ENCODE measurements at regions not wholly inside any gene's neighbourhood (a gene's known extent, or its start where the extent isn't known, plus 50 kb on each side); places are given as distances from the start of the nearest gene placed in this dataset.
"Not testable (repeated sequence)": the region's sequence is repeated elsewhere in the genome, so short reads cannot be mapped to it uniquely, and the experiment has no call there.

DNA sequence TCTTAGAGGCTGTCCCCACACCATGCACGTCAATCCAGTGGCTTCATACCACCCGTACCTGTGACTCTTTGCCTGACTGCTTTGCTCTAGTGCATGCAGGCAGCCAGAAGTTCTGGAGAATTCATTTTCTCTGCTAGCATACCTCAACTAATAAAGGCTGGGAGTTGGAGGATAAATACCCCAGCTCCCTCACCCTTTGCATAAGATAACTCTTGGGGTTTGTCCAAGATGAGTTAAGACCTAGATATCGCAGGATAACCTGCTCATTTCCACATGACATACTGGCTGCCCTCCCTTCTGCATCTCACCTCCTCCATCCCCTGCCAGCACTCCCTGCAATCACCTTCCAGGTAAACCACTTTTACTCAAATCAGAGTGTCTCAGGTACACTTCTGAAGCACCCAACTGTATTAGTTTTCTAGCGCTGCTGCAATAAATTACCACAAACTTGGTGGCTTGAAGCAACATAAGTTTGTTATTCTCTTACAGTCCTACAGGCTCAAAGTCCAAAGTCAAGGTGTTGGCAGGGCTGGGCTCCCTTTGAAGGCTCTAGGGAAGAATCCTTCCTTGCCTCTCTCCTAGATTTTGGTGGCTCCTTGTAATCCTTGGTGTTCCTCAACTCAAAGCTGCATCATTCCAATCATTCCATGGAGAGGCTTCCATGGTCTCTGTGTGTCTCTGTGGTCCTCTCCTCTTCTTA lies 146.8 kb downstream of the CRLF3 start (continued):
- TF ChIP-seq, protein P1, sequence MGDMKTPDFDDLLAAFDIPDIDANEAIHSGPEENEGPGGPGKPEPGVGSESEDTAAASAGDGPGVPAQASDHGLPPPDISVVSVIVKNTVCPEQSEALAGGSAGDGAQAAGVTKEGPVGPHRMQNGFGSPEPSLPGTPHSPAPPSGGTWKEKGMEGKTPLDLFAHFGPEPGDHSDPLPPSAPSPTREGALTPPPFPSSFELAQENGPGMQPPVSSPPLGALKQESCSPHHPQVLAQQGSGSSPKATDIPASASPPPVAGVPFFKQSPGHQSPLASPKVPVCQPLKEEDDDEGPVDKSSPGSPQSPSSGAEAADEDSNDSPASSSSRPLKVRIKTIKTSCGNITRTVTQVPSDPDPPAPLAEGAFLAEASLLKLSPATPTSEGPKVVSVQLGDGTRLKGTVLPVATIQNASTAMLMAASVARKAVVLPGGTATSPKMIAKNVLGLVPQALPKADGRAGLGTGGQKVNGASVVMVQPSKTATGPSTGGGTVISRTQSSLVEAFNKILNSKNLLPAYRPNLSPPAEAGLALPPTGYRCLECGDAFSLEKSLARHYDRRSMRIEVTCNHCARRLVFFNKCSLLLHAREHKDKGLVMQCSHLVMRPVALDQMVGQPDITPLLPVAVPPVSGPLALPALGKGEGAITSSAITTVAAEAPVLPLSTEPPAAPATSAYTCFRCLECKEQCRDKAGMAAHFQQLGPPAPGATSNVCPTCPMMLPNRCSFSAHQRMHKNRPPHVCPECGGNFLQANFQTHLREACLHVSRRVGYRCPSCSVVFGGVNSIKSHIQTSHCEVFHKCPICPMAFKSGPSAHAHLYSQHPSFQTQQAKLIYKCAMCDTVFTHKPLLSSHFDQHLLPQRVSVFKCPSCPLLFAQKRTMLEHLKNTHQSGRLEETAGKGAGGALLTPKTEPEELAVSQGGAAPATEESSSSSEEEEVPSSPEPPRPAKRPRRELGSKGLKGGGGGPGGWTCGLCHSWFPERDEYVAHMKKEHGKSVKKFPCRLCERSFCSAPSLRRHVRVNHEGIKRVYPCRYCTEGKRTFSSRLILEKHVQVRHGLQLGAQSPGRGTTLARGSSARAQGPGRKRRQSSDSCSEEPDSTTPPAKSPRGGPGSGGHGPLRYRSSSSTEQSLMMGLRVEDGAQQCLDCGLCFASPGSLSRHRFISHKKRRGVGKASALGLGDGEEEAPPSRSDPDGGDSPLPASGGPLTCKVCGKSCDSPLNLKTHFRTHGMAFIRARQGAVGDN (IDR thresholded peaks at IDR 0.05), result no peak
- no peak for TF ChIP-seq TBL1XR1 (IDR thresholded peaks at IDR 0.05; ENCODE audit: low read depth, low read length)
- no peak for TF ChIP-seq BCL11A (IDR thresholded peaks at IDR 0.05; ENCODE audit: low read depth, low read length)
- TF ChIP-seq, protein P2, sequence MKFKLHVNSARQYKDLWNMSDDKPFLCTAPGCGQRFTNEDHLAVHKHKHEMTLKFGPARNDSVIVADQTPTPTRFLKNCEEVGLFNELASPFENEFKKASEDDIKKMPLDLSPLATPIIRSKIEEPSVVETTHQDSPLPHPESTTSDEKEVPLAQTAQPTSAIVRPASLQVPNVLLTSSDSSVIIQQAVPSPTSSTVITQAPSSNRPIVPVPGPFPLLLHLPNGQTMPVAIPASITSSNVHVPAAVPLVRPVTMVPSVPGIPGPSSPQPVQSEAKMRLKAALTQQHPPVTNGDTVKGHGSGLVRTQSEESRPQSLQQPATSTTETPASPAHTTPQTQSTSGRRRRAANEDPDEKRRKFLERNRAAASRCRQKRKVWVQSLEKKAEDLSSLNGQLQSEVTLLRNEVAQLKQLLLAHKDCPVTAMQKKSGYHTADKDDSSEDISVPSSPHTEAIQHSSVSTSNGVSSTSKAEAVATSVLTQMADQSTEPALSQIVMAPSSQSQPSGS (IDR thresholded peaks at IDR 0.05; ENCODE audit: low read length), result no peak
- no peak for TF ChIP-seq EP300 (IDR thresholded peaks at IDR 0.05; ENCODE audit: borderline replicate concordance in 1 of 2, control insufficient read depth in 1 of 2, low read depth in 2 of 2, low read length in 2 of 2)
- TF ChIP-seq TARDBP (IDR thresholded peaks at IDR 0.05; ENCODE audit: borderline replicate concordance), result no peak

DNA sequence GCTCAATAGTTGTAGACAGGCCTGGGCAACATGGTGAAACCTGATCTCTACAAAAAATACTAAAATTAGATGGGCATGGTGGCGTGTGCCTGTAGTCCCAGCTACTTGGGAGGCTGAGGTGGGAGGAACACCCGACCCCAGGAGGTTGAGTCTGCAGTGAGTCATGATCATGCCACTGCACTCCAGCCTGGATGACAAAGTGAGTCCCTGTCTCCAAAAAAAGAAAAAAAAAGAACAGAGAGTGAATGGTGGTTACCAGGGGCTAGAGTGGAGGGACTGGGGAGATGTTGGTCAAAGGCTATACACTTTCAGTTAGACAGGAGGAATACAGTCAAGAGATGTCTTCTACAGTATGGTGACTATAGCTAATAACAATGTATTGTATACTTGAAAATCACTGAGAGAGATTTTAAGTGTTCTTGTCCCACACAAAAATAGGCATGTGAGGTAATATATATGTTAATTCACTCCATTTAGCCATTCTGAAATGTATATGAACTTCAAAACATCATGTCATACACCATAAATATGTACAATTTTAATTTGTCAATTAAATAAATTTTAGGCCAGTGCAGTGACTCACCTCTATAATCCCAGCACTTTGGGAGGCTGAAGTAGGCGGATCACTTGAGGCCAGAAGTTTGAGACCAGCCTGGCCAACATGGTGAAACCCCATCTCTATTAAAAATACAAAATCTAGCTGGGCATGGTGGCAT lies 148.6 kb downstream of the CRLF3 start:
- FAIRE-seq, CTCF ChIA-PET: not testable (repeated sequence)

DNA sequence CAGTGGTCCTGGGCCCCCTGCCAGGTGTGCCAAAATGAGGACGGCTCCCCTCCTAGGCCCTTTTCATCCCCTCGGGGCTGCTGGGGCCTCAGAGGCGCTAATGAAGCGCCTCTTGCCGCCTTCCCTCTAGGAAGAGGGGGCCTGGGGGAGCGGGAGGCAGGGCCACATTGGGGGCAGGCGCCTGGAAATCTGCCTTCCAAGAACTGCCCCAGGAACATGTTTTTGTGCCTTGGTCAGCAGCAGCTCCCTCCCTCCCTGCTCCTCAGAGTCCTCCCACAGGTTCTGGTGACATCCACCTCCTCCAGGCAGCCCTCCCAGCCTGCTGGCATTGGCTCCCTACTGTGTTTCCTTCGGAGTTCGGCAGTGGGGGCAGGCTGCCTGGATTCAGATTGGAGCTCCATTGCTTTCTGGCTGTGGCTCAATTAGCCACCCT lies 155.3 kb downstream of the CRLF3 start:
- in situ Hi-C loops (cut with MboI); H3K36me3 ChIP-seq (ENCODE audit: control insufficient read depth in 2 of 2, insufficient read depth in 2 of 2, low read length in 1 of 2); SMC1A ChIA-PET (ENCODE audit: uncharacterized antibody, unreplicated experiment); H3K9me3 ChIP-seq (replicated peaks; ENCODE audit: control insufficient read depth, insufficient read depth, low read length); DNase-seq (ENCODE audit: low read depth, low spot score); H3K79me2 ChIP-seq (ENCODE audit: control insufficient read depth, insufficient read depth, low read length); H3K4me1 ChIP-seq (ENCODE audit: control insufficient read depth, insufficient read depth, low read length); H3K27ac ChIP-seq (ENCODE audit: control insufficient read depth, insufficient read depth); BruUV-seq (replicated peaks); RAD21 ChIA-PET (ENCODE audit: unreplicated experiment); FAIRE-seq; ATAC-seq; POLR2A ChIA-PET; H3K9ac ChIP-seq (ENCODE audit: control insufficient read depth, insufficient read depth, low read length); H4K20me1 ChIP-seq (ENCODE audit: control insufficient read depth, insufficient read depth); H3K4me3 ChIP-seq; CTCF ChIA-PET; intact Hi-C loops (cut with micrococcal nuclease; ENCODE audit: unreplicated experiment); H3K27me3 ChIP-seq (replicated peaks in 1 of 2; ENCODE audit: control insufficient read depth in 2 of 2, insufficient read depth in 2 of 2, low read length in 1 of 2); H3K4me2 ChIP-seq (ENCODE audit: control insufficient read depth, insufficient read depth); H2AFZ ChIP-seq (ENCODE audit: control insufficient read depth, low read depth, low read length): not testable (repeated sequence)
- WGBS (ENCODE audit: insufficient coverage, insufficient replicate concordance, low lambda C conversion rate, missing lambda C conversion rate), result 56% methylated on average over 4 of the region's 9 CpGs

More for the DNA sequence above, 148.6 kb downstream of the CRLF3 start:
- H3K9me3 ChIP-seq (replicated peaks; ENCODE audit: control insufficient read depth, insufficient read depth, low read length); H3K4me1 ChIP-seq (ENCODE audit: control insufficient read depth, insufficient read depth, low read length); RAD21 ChIA-PET (ENCODE audit: unreplicated experiment); H3K79me2 ChIP-seq (ENCODE audit: control insufficient read depth, insufficient read depth, low read length); H3K27ac ChIP-seq (ENCODE audit: control insufficient read depth, insufficient read depth); H3K4me3 ChIP-seq; H4K20me1 ChIP-seq (ENCODE audit: control insufficient read depth, insufficient read depth); in situ Hi-C loops (cut with MboI); H3K27me3 ChIP-seq (replicated peaks in 1 of 2; ENCODE audit: control insufficient read depth in 2 of 2, insufficient read depth in 2 of 2, low read length in 1 of 2); POLR2A ChIA-PET; ATAC-seq; BruUV-seq (replicated peaks); H3K36me3 ChIP-seq (ENCODE audit: control insufficient read depth in 2 of 2, insufficient read depth in 2 of 2, low read length in 1 of 2); DNase-seq (ENCODE audit: low read depth, low spot score); intact Hi-C loops (cut with micrococcal nuclease; ENCODE audit: unreplicated experiment); H3K4me2 ChIP-seq (ENCODE audit: control insufficient read depth, insufficient read depth); H3K9ac ChIP-seq (ENCODE audit: control insufficient read depth, insufficient read depth, low read length); H2AFZ ChIP-seq (ENCODE audit: control insufficient read depth, low read depth, low read length): not testable (repeated sequence)
- SMC1A ChIA-PET (ENCODE audit: uncharacterized antibody, unreplicated experiment), result interaction anchor here (1.0 kb wide), 1 partner anchor 70 kb away, joined by 3 read pairs; no protein-coding TSS in a partner anchor
- WGBS (ENCODE audit: insufficient coverage, insufficient replicate concordance, low lambda C conversion rate, missing lambda C conversion rate), result 38% methylated on average over 3 of the region's 3 CpGs

Measured in GM12878 (cell line).